H9 (cell line): ENCODE measurements at regions not wholly inside any gene's neighbourhood (a gene's known extent, or its start where the extent isn't known, plus 50 kb on each side); places are given as distances from the start of the nearest gene placed in this dataset.

Experiments
- DNase-seq: peaks from one replicate; pipeline ENCODE4 v3.0.0-alpha.2; 2017
- H2AFZ ChIP-seq: one replicate; pipeline ENCODE4 v1.6.1; 2013; ENCODE audit warnings: mild to moderate bottlenecking, low read length, control low read depth, moderate library complexity
- H2AK5ac ChIP-seq: 2 replicates; pipeline ENCODE4 v1.6.1; 2013; ENCODE audit warnings: low read length, control low read depth, mixed read lengths; ENCODE audit not compliant: insufficient read length
- H2BK120ac ChIP-seq: one replicate; pipeline ENCODE4 v1.6.1; 2013; ENCODE audit warnings: low read depth, mild to moderate bottlenecking, low read length, control low read depth, inconsistent platforms; ENCODE audit not compliant: poor library complexity, severe bottlenecking
- H2BK12ac ChIP-seq: 2 replicates; pipeline ENCODE4 v1.6.1; 2013; ENCODE audit warnings: low read length, control low read depth, mixed read lengths, low read depth; ENCODE audit not compliant: insufficient read length
- H2BK15ac ChIP-seq: 2 replicates; pipeline ENCODE4 v1.6.1; 2013; ENCODE audit warnings: low read depth, low read length, control low read depth
- H2BK20ac ChIP-seq: one replicate; pipeline ENCODE4 v1.6.1; 2013; ENCODE audit warnings: low read depth, mild to moderate bottlenecking, low read length, control low read depth, inconsistent platforms; ENCODE audit not compliant: poor library complexity, severe bottlenecking
- H2BK5ac ChIP-seq: 2 replicates; pipeline ENCODE4 v1.6.1; 2013; ENCODE audit warnings: low read length, control low read depth, mixed read lengths; ENCODE audit not compliant: insufficient read length
- H3K14ac ChIP-seq: 2 replicates; pipeline ENCODE4 v1.6.1; 2013; ENCODE audit warnings: low read length, control low read depth; ENCODE audit not compliant: insufficient read depth
- H3K18ac ChIP-seq: 2 replicates; pipeline ENCODE4 v1.6.1; 2013; ENCODE audit warnings: low read depth, mild to moderate bottlenecking, mixed read lengths, low read length, control low read depth; ENCODE audit not compliant: insufficient read length
- H3K23ac ChIP-seq: 2 replicates; pipeline ENCODE4 v1.6.1; 2013; ENCODE audit warnings: low read length, control low read depth, mixed read lengths, low read depth; ENCODE audit not compliant: insufficient read length
- H3K23me2 ChIP-seq: 2 replicates; pipeline ENCODE4 v1.6.1; 2013; ENCODE audit warnings: low read depth, mild to moderate bottlenecking, mixed read lengths, low read length, control low read depth; ENCODE audit not compliant: insufficient read length, poor library complexity, severe bottlenecking
- H3K27ac ChIP-seq: 2 replicates; pipeline ENCODE4 v1.5.1; 2013; ENCODE audit warnings: low read length, control low read depth, mixed read lengths, low read depth; ENCODE audit not compliant: insufficient read length
- H3K27me3 ChIP-seq: 2 replicates; pipeline ENCODE4 v1.6.1; 2013; ENCODE audit warnings: low read length, control low read depth, inconsistent platforms; ENCODE audit not compliant: insufficient read depth
- H3K4ac ChIP-seq: 2 replicates; pipeline ENCODE4 v1.6.1; 2013; ENCODE audit warnings: low read depth, mild to moderate bottlenecking, control low read depth, inconsistent platforms, low read length, moderate library complexity
- H3K4me1 ChIP-seq: 2 replicates; pipeline ENCODE4 v1.6.1; 2013; ENCODE audit warnings: low read length, control low read depth, inconsistent platforms; ENCODE audit not compliant: insufficient read depth
- H3K4me2 ChIP-seq: 2 replicates; pipeline ENCODE4 v1.6.1; 2013; ENCODE audit warnings: low read length, control low read depth, mixed read lengths; ENCODE audit not compliant: insufficient read length, insufficient read depth
- H3K56ac ChIP-seq: 2 replicates; pipeline ENCODE4 v1.6.1; 2013; ENCODE audit warnings: low read depth, mild to moderate bottlenecking, mixed read lengths, low read length, control low read depth; ENCODE audit not compliant: insufficient read length
- H3K79me1 ChIP-seq: 2 replicates; pipeline ENCODE4 v1.6.1; 2013; ENCODE audit warnings: low read depth, mild to moderate bottlenecking, moderate library complexity, low read length, control low read depth, inconsistent platforms; ENCODE audit not compliant: insufficient read depth, poor library complexity, severe bottlenecking
- H3K79me2 ChIP-seq: 2 replicates; pipeline ENCODE4 v1.6.1; 2013; ENCODE audit warnings: low read length, control low read depth, inconsistent platforms; ENCODE audit not compliant: insufficient read depth
- H3K9ac ChIP-seq: 2 replicates; pipeline ENCODE4 v1.6.1; 2013; ENCODE audit warnings: low read length, control low read depth, mixed read lengths; ENCODE audit not compliant: insufficient read length; ENCODE audit errors: extremely low read depth
- H3K9me3 ChIP-seq: one replicate; pipeline ENCODE4 v1.6.1; 2013; ENCODE audit warnings: low read depth, low read length, inconsistent platforms; ENCODE audit not compliant: control insufficient read depth
- H3T11ph ChIP-seq: one replicate; pipeline ENCODE4 v1.6.1; 2013; ENCODE audit warnings: mild to moderate bottlenecking, low read length, control low read depth, inconsistent platforms
- H4K20me1 ChIP-seq: one replicate; pipeline ENCODE4 v1.6.1; 2013; ENCODE audit not compliant: control insufficient read depth, insufficient read length, insufficient read depth
- H4K5ac ChIP-seq: 2 replicates; pipeline ENCODE4 v1.6.1; 2013; ENCODE audit warnings: low read depth, mild to moderate bottlenecking, mixed read lengths, low read length, control low read depth; ENCODE audit not compliant: insufficient read length
- H4K8ac ChIP-seq: replicated peaks from 2 replicates; pipeline ENCODE4 v1.6.1; 2013; ENCODE audit warnings: low read length, control low read depth, mixed read lengths, low read depth; ENCODE audit not compliant: insufficient read length
- H4K91ac ChIP-seq: 2 replicates; pipeline ENCODE4 v1.6.1; 2013; ENCODE audit warnings: low read depth, mild to moderate bottlenecking, moderate library complexity, mixed read lengths, low read length, control low read depth; ENCODE audit not compliant: insufficient read length
- H3K27ac Mint-ChIP-seq, 3 experiments: 2 replicates in 2 of 3; 3 replicates in 1 of 3; pipeline ENCODE4 v1.8.0; 2020 to 2021; ENCODE audit warnings: mixed read lengths in 3 of 3, mild to moderate bottlenecking in 1 of 3, moderate library complexity in 1 of 3
- H3K27me3 Mint-ChIP-seq: 2 replicates; pipeline ENCODE4 v1.8.0; 2021; ENCODE audit warnings: low read depth, mild to moderate bottlenecking, moderate library complexity, mixed read lengths
- H3K36me3 Mint-ChIP-seq, 3 experiments: 2 replicates in 2 of 3; 3 replicates in 1 of 3; pipeline ENCODE4 v1.8.0; 2020 to 2021; ENCODE audit warnings: low read depth in 3 of 3, mixed read lengths in 3 of 3; ENCODE audit not compliant: insufficient read depth in 1 of 3
- H3K4me1 Mint-ChIP-seq, 2 experiments: 2 replicates each; pipeline ENCODE4 v1.8.0; 2020; ENCODE audit warnings: mixed read lengths in 2 of 2
- H3K4me3 Mint-ChIP-seq, 2 experiments: 2 replicates in 1 of 2; 3 replicates in 1 of 2; pipeline ENCODE4 v1.8.0; 2020 to 2021; ENCODE audit warnings: mild to moderate bottlenecking in 2 of 2, mixed read lengths in 2 of 2, moderate library complexity in 1 of 2
- H3K9me3 Mint-ChIP-seq, 2 experiments: 2 replicates in 1 of 2; 3 replicates in 1 of 2; pipeline ENCODE4 v1.8.0; 2020; ENCODE audit warnings: mild to moderate bottlenecking in 2 of 2, mixed read lengths in 2 of 2, moderate library complexity in 1 of 2
- whole genome bisulfite sequencing: extraction: QIAGEN DNeasy Blood & Tissue Kit; methylation state at CpG from one replicate; pipeline ENCODE4 v1.1.7; 2013; ENCODE audit warnings: missing lambda C conversion rate, low lambda C conversion rate, mixed read lengths; ENCODE audit not compliant: insufficient read length; ENCODE audit errors: extremely low coverage; 5-methylcytosine and 5-hydroxymethylcytosine counted together
- TF ChIP-seq, protein P1 (sequence below): fragments of 200-600 bp; sonication (generic); conservative IDR thresholded peaks from 3 replicates; pipeline ENCODE4 v1.8.0; 2021; ENCODE audit warnings: antibody characterized with exemption, mild to moderate bottlenecking

DNA sequence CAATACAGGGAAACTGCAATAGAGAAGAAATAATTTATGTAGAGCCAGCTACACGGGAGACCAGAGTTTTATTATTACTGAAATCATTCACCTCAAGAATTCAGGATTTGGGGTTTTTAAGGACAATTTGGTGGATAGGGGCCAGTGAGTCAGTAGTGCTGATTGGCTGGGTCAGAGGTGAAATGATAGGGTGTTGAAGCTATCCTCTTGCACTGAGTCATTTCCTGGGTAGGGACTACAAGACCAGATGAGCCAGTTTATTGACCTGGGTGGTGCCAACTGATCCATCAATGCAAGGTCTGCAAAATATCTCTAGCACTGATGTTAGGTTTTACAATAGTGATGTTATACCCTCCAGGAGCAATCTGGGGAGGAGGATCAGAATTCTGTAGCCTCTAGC is 486.3 kb downstream of the LRIG3 start:
- TF ChIP-seq, protein P1, sequence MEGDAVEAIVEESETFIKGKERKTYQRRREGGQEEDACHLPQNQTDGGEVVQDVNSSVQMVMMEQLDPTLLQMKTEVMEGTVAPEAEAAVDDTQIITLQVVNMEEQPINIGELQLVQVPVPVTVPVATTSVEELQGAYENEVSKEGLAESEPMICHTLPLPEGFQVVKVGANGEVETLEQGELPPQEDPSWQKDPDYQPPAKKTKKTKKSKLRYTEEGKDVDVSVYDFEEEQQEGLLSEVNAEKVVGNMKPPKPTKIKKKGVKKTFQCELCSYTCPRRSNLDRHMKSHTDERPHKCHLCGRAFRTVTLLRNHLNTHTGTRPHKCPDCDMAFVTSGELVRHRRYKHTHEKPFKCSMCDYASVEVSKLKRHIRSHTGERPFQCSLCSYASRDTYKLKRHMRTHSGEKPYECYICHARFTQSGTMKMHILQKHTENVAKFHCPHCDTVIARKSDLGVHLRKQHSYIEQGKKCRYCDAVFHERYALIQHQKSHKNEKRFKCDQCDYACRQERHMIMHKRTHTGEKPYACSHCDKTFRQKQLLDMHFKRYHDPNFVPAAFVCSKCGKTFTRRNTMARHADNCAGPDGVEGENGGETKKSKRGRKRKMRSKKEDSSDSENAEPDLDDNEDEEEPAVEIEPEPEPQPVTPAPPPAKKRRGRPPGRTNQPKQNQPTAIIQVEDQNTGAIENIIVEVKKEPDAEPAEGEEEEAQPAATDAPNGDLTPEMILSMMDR = no peak
- no peak overlapping the region for H3K4me2 ChIP-seq
- peaks cover 0 to 20% (median 2%) of the 10 kb centered on the region in 3 experiments; a peak in 4 of 7 replicates for H3K36me3 Mint-ChIP-seq

More for the DNA sequence above, 486.3 kb downstream of the LRIG3 start:
- no peak for DNase-seq
- Histone ChIP-seq H4K8ac (no peak overlapping the region), H3K79me2 (no peaks in the 10 kb centered on the region), H3K18ac (no peak overlapping the region), H4K20me1 (no peaks in the 10 kb centered on the region), H2BK120ac (no peak overlapping the region), H3K27me3 (no peaks in the 10 kb centered on the region), H3K79me1 (no peaks in the 10 kb centered on the region), H3K9ac (no peak overlapping the region), H3K56ac (no peak overlapping the region), H2AFZ (no peak overlapping the region), H3K14ac (no peak overlapping the region), H4K91ac (no peak overlapping the region), H3K4ac (no peak overlapping the region), H3K9me3 (no peaks in the 10 kb centered on the region), H3K23ac (no peak overlapping the region), H2BK5ac (no peak overlapping the region), H3K4me1 (no peaks in the 10 kb centered on the region), H2BK15ac (no peak overlapping the region), H2BK20ac (no peak overlapping the region), H3K23me2 (no peaks in the 10 kb centered on the region), H2BK12ac (no peak overlapping the region), H3K27ac (no peak overlapping the region), H2AK5ac (no peak overlapping the region), H3T11ph (no peak overlapping the region), H4K5ac (no peak overlapping the region)
- Mint-ChIP-seq H3K27me3 (peaks cover 3% of the 10 kb centered on the region; the same call in 1 of the 2 replicates), H3K27ac (no peak overlapping the region), H3K4me1 (no peaks in the 10 kb centered on the region), H3K9me3 (peaks cover 0 to 2% of the 10 kb centered on the region in 2 experiments; a peak in 4 of 5 replicates), H3K4me3 (no peak overlapping the region)
- WGBS = no CpG with 5 or more reads among the region's 1 CpG
